ENCODE measurements at regions not wholly inside any gene's neighbourhood (a gene's known extent, or its start where the extent isn't known, plus 50 kb on each side); places are given as distances from the start of the nearest gene placed in this dataset.

DNA sequence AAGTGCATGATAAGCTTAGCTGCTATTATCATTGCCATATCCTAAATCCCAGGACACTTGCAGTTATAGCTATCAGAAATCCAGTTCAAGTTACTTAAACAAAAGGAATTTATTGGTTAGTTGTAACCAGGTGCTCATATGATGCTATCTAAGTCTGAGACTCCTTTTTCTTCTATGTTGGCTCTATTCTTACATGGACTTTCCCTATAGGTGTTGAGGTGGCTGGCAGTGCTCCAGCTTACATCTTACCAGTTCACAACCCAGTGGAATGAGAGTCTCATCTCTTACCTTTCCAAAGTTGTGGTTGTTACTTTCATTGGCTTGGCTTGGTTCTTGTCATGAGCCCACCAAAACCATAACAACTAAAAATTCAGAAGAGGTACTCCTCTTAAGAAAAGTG lies 94.6 kb downstream of the DACT1 start:
- TF ChIP-seq, protein P1, sequence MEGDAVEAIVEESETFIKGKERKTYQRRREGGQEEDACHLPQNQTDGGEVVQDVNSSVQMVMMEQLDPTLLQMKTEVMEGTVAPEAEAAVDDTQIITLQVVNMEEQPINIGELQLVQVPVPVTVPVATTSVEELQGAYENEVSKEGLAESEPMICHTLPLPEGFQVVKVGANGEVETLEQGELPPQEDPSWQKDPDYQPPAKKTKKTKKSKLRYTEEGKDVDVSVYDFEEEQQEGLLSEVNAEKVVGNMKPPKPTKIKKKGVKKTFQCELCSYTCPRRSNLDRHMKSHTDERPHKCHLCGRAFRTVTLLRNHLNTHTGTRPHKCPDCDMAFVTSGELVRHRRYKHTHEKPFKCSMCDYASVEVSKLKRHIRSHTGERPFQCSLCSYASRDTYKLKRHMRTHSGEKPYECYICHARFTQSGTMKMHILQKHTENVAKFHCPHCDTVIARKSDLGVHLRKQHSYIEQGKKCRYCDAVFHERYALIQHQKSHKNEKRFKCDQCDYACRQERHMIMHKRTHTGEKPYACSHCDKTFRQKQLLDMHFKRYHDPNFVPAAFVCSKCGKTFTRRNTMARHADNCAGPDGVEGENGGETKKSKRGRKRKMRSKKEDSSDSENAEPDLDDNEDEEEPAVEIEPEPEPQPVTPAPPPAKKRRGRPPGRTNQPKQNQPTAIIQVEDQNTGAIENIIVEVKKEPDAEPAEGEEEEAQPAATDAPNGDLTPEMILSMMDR (conservative IDR thresholded peaks at IDR 0.05; ENCODE audit: low read length) = no peak
- no peak for TF ChIP-seq EZH2phosphoT487 (IDR thresholded peaks at IDR 0.05; ENCODE audit: borderline replicate concordance, low read depth, low read length)

Measured in OCI-LY7 (cell line).